Lower leg skin (tissue), 4 donors: ENCODE measurements at regions not wholly inside any gene's neighbourhood (a gene's known extent, or its start where the extent isn't known, plus 50 kb on each side); places are given as distances from the start of the nearest gene placed in this dataset.

Experiments used
- DNase-seq, 2 donors: peaks; one replicate each; pipeline ENCODE4 v3.0.0-alpha.2; 2019; ENCODE audit warnings: low spot score in 2 of 2
- H3K4me3 ChIP-seq: fragments of 200-600 bp; sonication (generic); 2 replicates; pipeline ENCODE4 v1.5.1; 2017; ENCODE audit warnings: mild to moderate bottlenecking, low read depth; ENCODE audit not compliant: poor library complexity, severe bottlenecking
- CTCF ChIP-seq, 3 donors: fragments of 450-650 bp; IDR thresholded peaks; one replicate each; pipeline ENCODE4 v1.5.1; 2016; ENCODE audit warnings: antibody characterized with exemption in 3 of 3, mild to moderate bottlenecking in 3 of 3, moderate library complexity in 2 of 3
- POLR2A ChIP-seq, 2 donors: fragments of 450-650 bp; IDR thresholded peaks; one replicate each; pipeline ENCODE4 v1.6.1; 2016 to 2017; ENCODE audit warnings: antibody characterized with exemption in 2 of 2, mild to moderate bottlenecking in 1 of 2, moderate library complexity in 1 of 2
- WGBS, 2 donors: methylation state at CpG; one replicate each; pipeline ENCODE4 v1.1.5; 2018; 5-methylcytosine and 5-hydroxymethylcytosine counted together
- intact Hi-C: fragments of 100-400 bp; cut with DNase I; formaldehyde crosslinking; loops from one replicate; pipeline ENCODE4 v1.15.0; 2023; ENCODE audit warnings: low total_unique reads

GRCh38 chr2:881204-881918 is 69.3 kb upstream of the SNTG2 start:
- TF ChIP-seq POLR2A (IDR thresholded peaks at IDR 0.05) (no peak), CTCF (IDR thresholded peaks at IDR 0.05) (no peak)
- no peak overlapping the region for H3K4me3 ChIP-seq
- intact Hi-C loops, result no loop called here
- peak in 1 of 2 donors; percentile 45 for DNase-seq
- 69 to 78% methylated on average over 9 to 11 of the region's 11 CpGs for WGBS, 2 donors

GRCh38 chr2:880201-880970 is 70.3 kb upstream of the SNTG2 start:
- WGBS, 2 donors, result 89 to 92% methylated on average over 29 of the region's 29 CpGs
- DNase-seq, result peak in 1 of 2 donors; percentile 68
- intact Hi-C loops, result no loop called here
- no peak overlapping the region for H3K4me3 ChIP-seq
- TF ChIP-seq POLR2A (IDR thresholded peaks at IDR 0.05), result no peak
- no peak for TF ChIP-seq CTCF (IDR thresholded peaks at IDR 0.05)

GRCh38 chr2:879540-879939 is 71.1 kb upstream of the SNTG2 start:
- intact Hi-C loops, result no loop called here
- WGBS, 2 donors, result 90% methylated on average over 16 of the region's 16 CpGs
- no peak overlapping the region for H3K4me3 ChIP-seq
- TF ChIP-seq POLR2A (IDR thresholded peaks at IDR 0.05) (no peak), CTCF (IDR thresholded peaks at IDR 0.05) (no peak)
- DNase-seq, result peak in 1 of 2 donors; percentile 39

- DNase-seq, result peak in 1 of 2 donors; percentile 74
- 94 to 95% methylated on average over 11 of the region's 11 CpGs for WGBS, 2 donors
- intact Hi-C loops, result no loop called here
These were observed 72.3 kb upstream of the SNTG2 start for GRCh38 chr2:878245-878930.

GRCh38 chr2:877747-878146 is 72.9 kb upstream of the SNTG2 start:
- 93% methylated on average over 14 of the region's 14 CpGs for WGBS, 2 donors
- intact Hi-C loops, result no loop called here
- peak in 1 of 2 donors; percentile 21 for DNase-seq
- H3K4me3 ChIP-seq, result no peak overlapping the region
- no peak for TF ChIP-seq CTCF (IDR thresholded peaks at IDR 0.05)
- TF ChIP-seq POLR2A (IDR thresholded peaks at IDR 0.05), result no peak

More at GRCh38 chr2:878245-878930, 72.3 kb upstream of the SNTG2 start:
- no peak overlapping the region for H3K4me3 ChIP-seq
- TF ChIP-seq CTCF (IDR thresholded peaks at IDR 0.05) (no peak), POLR2A (IDR thresholded peaks at IDR 0.05) (no peak)
